ENCODE measurements at regions not wholly inside any gene's neighbourhood (a gene's known extent, or its start where the extent isn't known, plus 50 kb on each side); places are given as distances from the start of the nearest gene placed in this dataset.
"Not testable (repeated sequence)": the region's sequence is repeated elsewhere in the genome, so short reads cannot be mapped to it uniquely, and the experiment has no call there.

DNA sequence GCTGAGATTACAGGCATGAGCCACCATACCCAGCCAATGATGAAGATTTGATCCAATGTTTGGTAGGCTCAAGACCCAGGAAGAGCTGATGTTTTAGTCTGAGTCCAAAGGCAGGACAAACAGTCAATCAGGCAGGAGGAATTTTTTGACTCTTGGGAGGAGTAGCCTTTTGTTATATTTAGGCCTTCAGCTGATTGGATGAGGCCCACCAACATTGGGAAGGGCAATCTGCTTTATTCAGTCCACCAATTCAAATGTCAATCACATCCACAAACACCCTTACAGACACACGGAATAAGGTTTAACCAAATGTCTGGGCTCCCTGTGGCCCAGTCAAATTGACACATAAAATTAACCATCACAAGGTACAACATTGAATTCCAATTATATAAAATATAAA is 61.9 kb upstream of the COX20 start:
- DNase-seq (ENCODE audit: extremely low read depth, low read depth), result no peak
- H3K4me3 ChIP-seq (replicated peaks; ENCODE audit: low read depth, low read length), result no peak overlapping the region
- TF ChIP-seq, protein P1, sequence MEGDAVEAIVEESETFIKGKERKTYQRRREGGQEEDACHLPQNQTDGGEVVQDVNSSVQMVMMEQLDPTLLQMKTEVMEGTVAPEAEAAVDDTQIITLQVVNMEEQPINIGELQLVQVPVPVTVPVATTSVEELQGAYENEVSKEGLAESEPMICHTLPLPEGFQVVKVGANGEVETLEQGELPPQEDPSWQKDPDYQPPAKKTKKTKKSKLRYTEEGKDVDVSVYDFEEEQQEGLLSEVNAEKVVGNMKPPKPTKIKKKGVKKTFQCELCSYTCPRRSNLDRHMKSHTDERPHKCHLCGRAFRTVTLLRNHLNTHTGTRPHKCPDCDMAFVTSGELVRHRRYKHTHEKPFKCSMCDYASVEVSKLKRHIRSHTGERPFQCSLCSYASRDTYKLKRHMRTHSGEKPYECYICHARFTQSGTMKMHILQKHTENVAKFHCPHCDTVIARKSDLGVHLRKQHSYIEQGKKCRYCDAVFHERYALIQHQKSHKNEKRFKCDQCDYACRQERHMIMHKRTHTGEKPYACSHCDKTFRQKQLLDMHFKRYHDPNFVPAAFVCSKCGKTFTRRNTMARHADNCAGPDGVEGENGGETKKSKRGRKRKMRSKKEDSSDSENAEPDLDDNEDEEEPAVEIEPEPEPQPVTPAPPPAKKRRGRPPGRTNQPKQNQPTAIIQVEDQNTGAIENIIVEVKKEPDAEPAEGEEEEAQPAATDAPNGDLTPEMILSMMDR (IDR thresholded peaks at IDR 0.05; ENCODE audit: low read depth, low read length, missing control alignments), result no peak

- not testable (repeated sequence) for DNase-seq (ENCODE audit: extremely low read depth, low read depth)
Observed at GRCh38 chr1:244776783-244777182, 58.7 kb upstream of the COX20 start.

GRCh38 chr1:244778344-244778743 is 57.1 kb upstream of the COX20 start:
- H3K4me3 ChIP-seq (replicated peaks; ENCODE audit: low read depth, low read length), result no peak overlapping the region
- TF ChIP-seq, protein P1 (IDR thresholded peaks at IDR 0.05; ENCODE audit: low read depth, low read length, missing control alignments), result no peak
- peak; percentile 68 for DNase-seq (ENCODE audit: extremely low read depth, low read depth)

More at GRCh38 chr1:244776783-244777182, 58.7 kb upstream of the COX20 start:
- not testable (repeated sequence) for H3K4me3 ChIP-seq (replicated peaks; ENCODE audit: low read depth, low read length)

GRCh38 chr1:244779410-244779809 is 56.0 kb upstream of the COX20 start:
- TF ChIP-seq, protein P1 (IDR thresholded peaks at IDR 0.05; ENCODE audit: low read depth, low read length, missing control alignments), result no peak
- no peak for DNase-seq (ENCODE audit: extremely low read depth, low read depth)
- H3K4me3 ChIP-seq (replicated peaks; ENCODE audit: low read depth, low read length), result no peak overlapping the region

DNA sequence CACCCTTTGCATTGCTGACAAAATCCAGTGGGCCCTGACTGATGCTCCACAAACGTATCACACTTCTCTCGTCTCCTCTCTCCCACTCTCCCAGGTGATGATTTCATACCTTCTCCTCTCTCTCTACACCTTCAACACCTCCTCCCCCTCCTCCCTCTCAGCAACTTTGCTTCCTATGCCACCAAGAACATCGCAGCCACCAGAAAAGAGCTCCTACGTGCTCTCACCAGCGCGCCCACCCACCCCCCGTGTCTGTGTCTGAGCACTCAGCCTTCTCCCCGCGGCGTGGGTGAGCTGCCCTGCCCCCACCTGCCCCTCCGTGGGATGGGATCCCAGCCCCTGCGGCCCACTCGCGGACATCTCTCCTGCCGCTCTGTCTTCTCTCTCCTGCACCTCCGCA is 55.1 kb upstream of the COX20 start:
- no peak overlapping the region for H3K4me3 ChIP-seq (replicated peaks; ENCODE audit: low read depth, low read length)
- DNase-seq (ENCODE audit: extremely low read depth, low read depth), result no peak
- TF ChIP-seq, protein P1 (IDR thresholded peaks at IDR 0.05; ENCODE audit: low read depth, low read length, missing control alignments), result no peak

- H3K4me3 ChIP-seq (replicated peaks; ENCODE audit: low read depth, low read length), result no peak overlapping the region
- TF ChIP-seq, protein P1 (IDR thresholded peaks at IDR 0.05; ENCODE audit: low read depth, low read length, missing control alignments), result no peak
- no peak for DNase-seq (ENCODE audit: extremely low read depth, low read depth)
Observed at GRCh38 chr1:244782056-244782455, 53.4 kb upstream of the COX20 start.

- TF ChIP-seq, protein P1 (IDR thresholded peaks at IDR 0.05; ENCODE audit: low read depth, low read length, missing control alignments), result no peak
- no peak overlapping the region for H3K4me3 ChIP-seq (replicated peaks; ENCODE audit: low read depth, low read length)
- no peak for DNase-seq (ENCODE audit: extremely low read depth, low read depth)
Observed at GRCh38 chr1:244783138-244783537, 52.3 kb upstream of the COX20 start.

Measured in HFF-Myc (cell line).